GM12874 (cell line): ENCODE measurements at regions not wholly inside any gene's neighbourhood (a gene's known extent, or its start where the extent isn't known, plus 50 kb on each side); places are given as distances from the start of the nearest gene placed in this dataset.

Experiments used
- CTCF ChIP-seq: IDR thresholded peaks from 2 replicates; pipeline ENCODE4 v1.5.1; 2011; ENCODE audit warnings: low read depth, mild to moderate bottlenecking, control low read depth, low read length, moderate library complexity; ENCODE audit not compliant: insufficient read depth

GRCh38 chr5:125294844-125295243 lies 548.4 kb upstream of the ZNF608 start:
- TF ChIP-seq CTCF = no peak

- TF ChIP-seq CTCF = no peak
Observed at GRCh38 chr5:125295405-125295872, 549.0 kb upstream of the ZNF608 start.

GRCh38 chr5:125298258-125298657 lies 551.8 kb upstream of the ZNF608 start:
- no peak for TF ChIP-seq CTCF

- no peak for TF ChIP-seq CTCF
Observed at GRCh38 chr5:125298746-125299379, 552.4 kb upstream of the ZNF608 start.

- TF ChIP-seq CTCF = no peak
Observed at GRCh38 chr5:125301711-125302110, 555.3 kb upstream of the ZNF608 start.

- no peak for TF ChIP-seq CTCF
Observed at GRCh38 chr5:125302577-125302976, 556.1 kb upstream of the ZNF608 start.

GRCh38 chr5:125306741-125307140 lies 560.3 kb upstream of the ZNF608 start:
- TF ChIP-seq CTCF = no peak
